Nephron (organoid): ENCODE measurements at regions not wholly inside any gene's neighbourhood (a gene's known extent, or its start where the extent isn't known, plus 50 kb on each side); places are given as distances from the start of the nearest gene placed in this dataset.

Experiments used
- H3K27ac Mint-ChIP-seq, 3 experiments: 2 replicates each; pipeline ENCODE4 v1.8.0; 2020; ENCODE audit warnings: mixed read lengths in 3 of 3, mild to moderate bottlenecking in 2 of 3, moderate library complexity in 1 of 3
- H3K27me3 Mint-ChIP-seq: 2 replicates; pipeline ENCODE4 v1.8.0; 2021; ENCODE audit warnings: low read depth, mild to moderate bottlenecking, moderate library complexity, mixed read lengths
- H3K36me3 Mint-ChIP-seq: 2 replicates; pipeline ENCODE4 v1.8.0; 2020; ENCODE audit warnings: low read depth, mixed read lengths
- H3K4me1 Mint-ChIP-seq: 2 replicates; pipeline ENCODE4 v1.8.0; 2020; ENCODE audit warnings: mixed read lengths
- H3K4me3 Mint-ChIP-seq, 3 experiments: 2 replicates each; pipeline ENCODE4 v1.8.0; 2020; ENCODE audit warnings: mild to moderate bottlenecking in 3 of 3, mixed read lengths in 3 of 3, moderate library complexity in 2 of 3
- H3K9me3 Mint-ChIP-seq: 2 replicates; pipeline ENCODE4 v1.8.0; 2020; ENCODE audit warnings: mixed read lengths
- CTCF ChIP-seq, 3 experiments: fragments of 200-600 bp; sonication (generic); IDR thresholded peaks; one replicate each; pipeline ENCODE4 v1.5.0; 2021; ENCODE audit warnings: antibody characterized with exemption in 3 of 3; ENCODE audit not compliant: unreplicated experiment in 3 of 3

GRCh38 chr10:8213735-8214134, 159.2 kb downstream of the GATA3 start:
- no peak overlapping the region for H3K4me3 Mint-ChIP-seq

GRCh38 chr10:8214587-8214986, 160.1 kb downstream of the GATA3 start:
- no peak for TF ChIP-seq CTCF (IDR thresholded peaks at IDR 0.05; ENCODE audit: unreplicated experiment in 3 of 3)
- Mint-ChIP-seq H3K9me3 (no peaks in the 10 kb centered on the region), H3K4me3 (no peak overlapping the region), H3K36me3 (no peaks in the 10 kb centered on the region), H3K27ac (no peak overlapping the region), H3K27me3 (peaks cover 17% of the 10 kb centered on the region), H3K4me1 (no peaks in the 10 kb centered on the region)

More at GRCh38 chr10:8213735-8214134, 159.2 kb downstream of the GATA3 start:
- peaks cover 21% of the 10 kb centered on the region for H3K27me3 Mint-ChIP-seq
- H3K9me3 Mint-ChIP-seq: no peaks in the 10 kb centered on the region
- H3K4me1 Mint-ChIP-seq: no peaks in the 10 kb centered on the region
- TF ChIP-seq CTCF (IDR thresholded peaks at IDR 0.05; ENCODE audit: unreplicated experiment in 3 of 3): no peak
- H3K36me3 Mint-ChIP-seq: no peaks in the 10 kb centered on the region
- H3K27ac Mint-ChIP-seq: no peak overlapping the region

GRCh38 chr10:8216893-8217292, 162.4 kb downstream of the GATA3 start:
- no peak for TF ChIP-seq CTCF (IDR thresholded peaks at IDR 0.05; ENCODE audit: unreplicated experiment in 3 of 3)
- H3K9me3 Mint-ChIP-seq: no peaks in the 10 kb centered on the region
- H3K4me3 Mint-ChIP-seq: no peak overlapping the region
- no peak overlapping the region for H3K27ac Mint-ChIP-seq
- no peaks in the 10 kb centered on the region for H3K36me3 Mint-ChIP-seq
- H3K4me1 Mint-ChIP-seq: no peaks in the 10 kb centered on the region
- H3K27me3 Mint-ChIP-seq: peaks cover 10% of the 10 kb centered on the region

- Mint-ChIP-seq H3K4me1 (no peaks in the 10 kb centered on the region), H3K36me3 (no peaks in the 10 kb centered on the region), H3K4me3 (no peak overlapping the region), H3K9me3 (no peaks in the 10 kb centered on the region), H3K27ac (no peak overlapping the region), H3K27me3 (peaks cover 16% of the 10 kb centered on the region)
- no peak for TF ChIP-seq CTCF (IDR thresholded peaks at IDR 0.05; ENCODE audit: unreplicated experiment in 3 of 3)
Measured at GRCh38 chr10:8221451-8221850, 167.0 kb downstream of the GATA3 start.

GRCh38 chr10:8224591-8224990, 170.1 kb downstream of the GATA3 start:
- H3K9me3 Mint-ChIP-seq: no peaks in the 10 kb centered on the region

More at GRCh38 chr10:8224591-8224990, 170.1 kb downstream of the GATA3 start:
- no peak overlapping the region for H3K27ac Mint-ChIP-seq
- peaks cover 27% of the 10 kb centered on the region for H3K27me3 Mint-ChIP-seq
- H3K4me3 Mint-ChIP-seq: no peak overlapping the region
- no peaks in the 10 kb centered on the region for H3K4me1 Mint-ChIP-seq
- no peak for TF ChIP-seq CTCF (IDR thresholded peaks at IDR 0.05; ENCODE audit: unreplicated experiment in 3 of 3)
- no peaks in the 10 kb centered on the region for H3K36me3 Mint-ChIP-seq
